GM12878 (cell line): ENCODE measurements at regions not wholly inside any gene's neighbourhood (a gene's known extent, or its start where the extent isn't known, plus 50 kb on each side); places are given as distances from the start of the nearest gene placed in this dataset.

Source experiments
- CBFB ChIP-seq: IDR thresholded peaks from 2 replicates; pipeline ENCODE4 v1.6.1; 2016; ENCODE audit warnings: antibody characterized with exemption, low read depth
- CREM ChIP-seq: IDR thresholded peaks from 2 replicates; pipeline ENCODE4 v1.6.1; 2014; ENCODE audit warnings: antibody characterized with exemption, low read depth
- EGR1 ChIP-seq, 2 experiments: IDR thresholded peaks; 1 replicate in 1 of 2; 2 replicates in 1 of 2; pipeline ENCODE4 v1.6.1; 2011 to 2012; ENCODE audit warnings: low read depth in 2 of 2, low read length in 2 of 2, borderline replicate concordance in 1 of 2, mild to moderate bottlenecking in 1 of 2, moderate library complexity in 1 of 2
- FOXM1 ChIP-seq: IDR thresholded peaks from 2 replicates; pipeline ENCODE4 v1.6.1; 2012; ENCODE audit warnings: low read depth, mild to moderate bottlenecking, inconsistent platforms, low read length, moderate library complexity
- HDGF ChIP-seq: fragments of 450-650 bp; IDR thresholded peaks from 2 replicates; pipeline ENCODE4 v1.6.1; 2016; ENCODE audit warnings: antibody characterized with exemption
- IKZF1 ChIP-seq: fragments of 450-650 bp; conservative IDR thresholded peaks from 2 replicates; pipeline ENCODE4 v1.6.1; 2017; ENCODE audit warnings: antibody characterized with exemption, mild to moderate bottlenecking
- IRF4 ChIP-seq: IDR thresholded peaks from 2 replicates; pipeline ENCODE4 v1.6.1; 2011; ENCODE audit warnings: low read depth, low read length
- JUNB ChIP-seq: IDR thresholded peaks from 2 replicates; pipeline ENCODE4 v1.6.1; 2016; ENCODE audit warnings: antibody characterized with exemption, mild to moderate bottlenecking
- JUND ChIP-seq: IDR thresholded peaks from 2 replicates; pipeline ENCODE4 v1.6.1; 2012; ENCODE audit warnings: low read depth, mild to moderate bottlenecking, low read length, improper control_type of control experiment, moderate library complexity
- MEF2A ChIP-seq: IDR thresholded peaks from 2 replicates; pipeline ENCODE4 v1.6.1; 2011; ENCODE audit warnings: low read depth, mild to moderate bottlenecking, low read length, moderate library complexity; ENCODE audit not compliant: insufficient read depth
- NR2C1 ChIP-seq: fragments of 450-650 bp; IDR thresholded peaks from 2 replicates; pipeline ENCODE4 v1.6.1; 2017; ENCODE audit warnings: antibody characterized with exemption, mild to moderate bottlenecking, moderate library complexity
- NR2F1 ChIP-seq: fragments of 450-650 bp; conservative IDR thresholded peaks from 2 replicates; pipeline ENCODE4 v1.6.1; 2017; ENCODE audit warnings: mild to moderate bottlenecking
- PAX5 ChIP-seq: IDR thresholded peaks from 2 replicates; pipeline ENCODE4 v1.6.1; 2011; ENCODE audit warnings: low read depth, low read length, borderline replicate concordance
- PAX8 ChIP-seq: fragments of 450-650 bp; IDR thresholded peaks from 2 replicates; pipeline ENCODE4 v1.6.1; 2017; ENCODE audit warnings: mild to moderate bottlenecking, moderate library complexity
- POLR2A ChIP-seq: IDR thresholded peaks from 2 replicates; pipeline ENCODE4 v1.6.1; 2011; ENCODE audit warnings: low read depth, mild to moderate bottlenecking, low read length
- RAD21 ChIP-seq: IDR thresholded peaks from 2 replicates; pipeline ENCODE4 v1.6.1; 2011; ENCODE audit warnings: mild to moderate bottlenecking, low read depth, low read length, moderate library complexity; ENCODE audit not compliant: insufficient read depth
- RAD51 ChIP-seq: fragments of 450-650 bp; IDR thresholded peaks from 2 replicates; pipeline ENCODE4 v1.6.1; 2016; ENCODE audit warnings: moderate library complexity, mild to moderate bottlenecking, inconsistent platforms
- RCOR1 ChIP-seq: conservative IDR thresholded peaks from 2 replicates; pipeline ENCODE4 v1.6.1; 2012; ENCODE audit warnings: low read depth, low read length, improper control_type of control experiment
- SMAD5 ChIP-seq: IDR thresholded peaks from 2 replicates; pipeline ENCODE4 v1.6.1; 2016; ENCODE audit warnings: antibody characterized with exemption, low read depth
- STAT3 ChIP-seq: IDR thresholded peaks from 2 replicates; pipeline ENCODE4 v1.6.1; 2011; ENCODE audit warnings: low read depth, low read length, improper control_type of control experiment
- TCF12 ChIP-seq: IDR thresholded peaks from 2 replicates; pipeline ENCODE4 v1.6.1; 2011; ENCODE audit warnings: low read depth, mild to moderate bottlenecking, low read length
- TCF7 ChIP-seq: IDR thresholded peaks from 2 replicates; pipeline ENCODE4 v1.6.1; 2014; ENCODE audit warnings: antibody characterized with exemption, borderline replicate concordance
- WRNIP1 ChIP-seq: IDR thresholded peaks from 2 replicates; pipeline ENCODE4 v1.6.1; 2011; ENCODE audit warnings: low read depth, low read length, improper control_type of control experiment, borderline replicate concordance
- ZBED1 ChIP-seq: IDR thresholded peaks from 2 replicates; pipeline ENCODE4 v1.6.1; 2016; ENCODE audit warnings: borderline replicate concordance
- ZNF384 ChIP-seq: IDR thresholded peaks from 2 replicates; pipeline ENCODE4 v1.6.1; 2012; ENCODE audit warnings: low read depth, mild to moderate bottlenecking, low read length, improper control_type of control experiment, borderline replicate concordance
- ZSCAN29 ChIP-seq: fragments of 450-650 bp; IDR thresholded peaks from 2 replicates; pipeline ENCODE4 v1.6.1; 2017; ENCODE audit warnings: mild to moderate bottlenecking, moderate library complexity
- TF ChIP-seq, protein P1 (sequence below): fragments of 450-650 bp; conservative IDR thresholded peaks from 2 replicates; pipeline ENCODE4 v1.6.1; 2017; ENCODE audit warnings: mild to moderate bottlenecking, moderate library complexity
- TF ChIP-seq, protein P2 (sequence below): fragments of 150-350 bp; IDR thresholded peaks from 2 replicates; pipeline ENCODE4 v1.6.1; 2016; ENCODE audit warnings: low read depth, low read length

DNA sequence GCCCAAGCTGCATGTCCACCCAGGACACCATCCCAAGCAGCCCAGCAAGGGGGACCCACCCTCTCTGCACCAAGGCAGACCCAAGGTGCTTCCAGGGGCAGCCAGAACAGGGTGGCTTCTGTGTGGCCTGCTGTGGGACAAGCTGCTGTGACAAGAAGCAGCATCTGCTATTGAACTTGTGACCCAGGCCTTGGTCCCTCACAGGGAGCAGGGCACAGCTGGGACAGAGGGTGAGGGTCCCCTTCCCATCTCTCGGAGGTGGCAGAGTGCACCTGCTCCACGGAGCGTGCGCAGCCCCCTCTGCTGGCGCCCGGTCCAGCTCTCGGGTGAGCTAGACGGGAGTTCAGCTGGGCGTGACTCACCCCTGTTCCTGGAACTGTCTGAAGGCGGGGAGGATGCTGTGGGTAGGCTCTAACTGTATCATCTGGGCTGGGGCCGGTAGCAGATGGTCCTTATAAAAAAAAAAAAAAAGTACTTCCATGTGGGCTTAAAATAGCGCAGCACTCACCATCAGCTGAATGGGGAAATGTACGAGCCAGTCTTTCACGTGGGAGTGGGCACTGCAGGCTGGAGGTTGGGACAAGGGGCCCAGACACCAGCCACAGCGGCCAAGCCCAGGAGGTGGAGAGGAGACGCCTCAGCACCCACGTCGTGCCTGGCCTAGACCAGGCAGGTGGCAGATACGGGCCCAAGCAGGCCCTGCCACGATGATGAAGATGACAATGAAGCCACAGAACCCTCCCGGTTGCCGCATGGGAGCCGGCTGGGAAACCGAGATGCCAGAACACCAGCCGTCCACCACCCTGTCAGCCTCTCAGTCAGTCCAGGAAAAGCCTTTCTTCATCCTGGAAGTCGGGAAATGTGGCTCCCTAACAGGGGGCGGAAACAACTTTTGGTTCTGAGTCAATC, 136.8 kb upstream of the ID2 start (continued):
- TF ChIP-seq, protein P1, sequence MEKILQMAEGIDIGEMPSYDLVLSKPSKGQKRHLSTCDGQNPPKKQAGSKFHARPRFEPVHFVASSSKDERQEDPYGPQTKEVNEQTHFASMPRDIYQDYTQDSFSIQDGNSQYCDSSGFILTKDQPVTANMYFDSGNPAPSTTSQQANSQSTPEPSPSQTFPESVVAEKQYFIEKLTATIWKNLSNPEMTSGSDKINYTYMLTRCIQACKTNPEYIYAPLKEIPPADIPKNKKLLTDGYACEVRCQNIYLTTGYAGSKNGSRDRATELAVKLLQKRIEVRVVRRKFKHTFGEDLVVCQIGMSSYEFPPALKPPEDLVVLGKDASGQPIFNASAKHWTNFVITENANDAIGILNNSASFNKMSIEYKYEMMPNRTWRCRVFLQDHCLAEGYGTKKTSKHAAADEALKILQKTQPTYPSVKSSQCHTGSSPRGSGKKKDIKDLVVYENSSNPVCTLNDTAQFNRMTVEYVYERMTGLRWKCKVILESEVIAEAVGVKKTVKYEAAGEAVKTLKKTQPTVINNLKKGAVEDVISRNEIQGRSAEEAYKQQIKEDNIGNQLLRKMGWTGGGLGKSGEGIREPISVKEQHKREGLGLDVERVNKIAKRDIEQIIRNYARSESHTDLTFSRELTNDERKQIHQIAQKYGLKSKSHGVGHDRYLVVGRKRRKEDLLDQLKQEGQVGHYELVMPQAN = no peak
- no peak; the same call in 1 of the 2 replicates for TF ChIP-seq ZBED1
- peak; percentile 71 for TF ChIP-seq ZNF384
- no peak for TF ChIP-seq RAD51
- TF ChIP-seq SMAD5 = no peak
- peak; percentile 64 for TF ChIP-seq CREM
- TF ChIP-seq NR2F1 = peak; percentile 41; the same call in 1 of the 2 replicates
- TF ChIP-seq CBFB = peak; percentile 30; the same call in 1 of the 2 replicates
- TF ChIP-seq, protein P2, sequence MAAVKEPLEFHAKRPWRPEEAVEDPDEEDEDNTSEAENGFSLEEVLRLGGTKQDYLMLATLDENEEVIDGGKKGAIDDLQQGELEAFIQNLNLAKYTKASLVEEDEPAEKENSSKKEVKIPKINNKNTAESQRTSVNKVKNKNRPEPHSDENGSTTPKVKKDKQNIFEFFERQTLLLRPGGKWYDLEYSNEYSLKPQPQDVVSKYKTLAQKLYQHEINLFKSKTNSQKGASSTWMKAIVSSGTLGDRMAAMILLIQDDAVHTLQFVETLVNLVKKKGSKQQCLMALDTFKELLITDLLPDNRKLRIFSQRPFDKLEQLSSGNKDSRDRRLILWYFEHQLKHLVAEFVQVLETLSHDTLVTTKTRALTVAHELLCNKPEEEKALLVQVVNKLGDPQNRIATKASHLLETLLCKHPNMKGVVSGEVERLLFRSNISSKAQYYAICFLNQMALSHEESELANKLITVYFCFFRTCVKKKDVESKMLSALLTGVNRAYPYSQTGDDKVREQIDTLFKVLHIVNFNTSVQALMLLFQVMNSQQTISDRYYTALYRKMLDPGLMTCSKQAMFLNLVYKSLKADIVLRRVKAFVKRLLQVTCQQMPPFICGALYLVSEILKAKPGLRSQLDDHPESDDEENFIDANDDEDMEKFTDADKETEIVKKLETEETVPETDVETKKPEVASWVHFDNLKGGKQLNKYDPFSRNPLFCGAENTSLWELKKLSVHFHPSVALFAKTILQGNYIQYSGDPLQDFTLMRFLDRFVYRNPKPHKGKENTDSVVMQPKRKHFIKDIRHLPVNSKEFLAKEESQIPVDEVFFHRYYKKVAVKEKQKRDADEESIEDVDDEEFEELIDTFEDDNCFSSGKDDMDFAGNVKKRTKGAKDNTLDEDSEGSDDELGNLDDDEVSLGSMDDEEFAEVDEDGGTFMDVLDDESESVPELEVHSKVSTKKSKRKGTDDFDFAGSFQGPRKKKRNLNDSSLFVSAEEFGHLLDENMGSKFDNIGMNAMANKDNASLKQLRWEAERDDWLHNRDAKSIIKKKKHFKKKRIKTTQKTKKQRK = no peak
- TF ChIP-seq HDGF = peak; percentile 71
- no peak for TF ChIP-seq TCF7
- TF ChIP-seq TCF12 = peak; percentile 87
- no peak; the same call in 1 of the 2 replicates for TF ChIP-seq RCOR1
- peak; percentile 43; the same call in 1 of the 2 replicates for TF ChIP-seq FOXM1
- no peak for TF ChIP-seq PAX8
- TF ChIP-seq PAX5 = peak; percentile 97
- TF ChIP-seq STAT3 = no peak; the same call in 1 of the 2 replicates
- TF ChIP-seq IRF4 = no peak
- TF ChIP-seq MEF2A = peak; percentile 71
- peak; percentile 83 for TF ChIP-seq IKZF1
- TF ChIP-seq RAD21 = peak; percentile 60
- TF ChIP-seq JUNB = peak; percentile 35; the same call in 1 of the 2 replicates
- no peak for TF ChIP-seq WRNIP1
- TF ChIP-seq POLR2A = peak; percentile 29
- TF ChIP-seq EGR1 (IDR thresholded peaks at IDR 0.05; ENCODE audit: borderline replicate concordance in 1 of 2, low read depth in 2 of 2, low read length in 2 of 2) = peak in 1 of 2 experiments; percentile 18; a peak in 1 of 3 replicates
- no peak for TF ChIP-seq ZSCAN29
- TF ChIP-seq NR2C1 = no peak
- peak; percentile 66; the same call in 1 of the 2 replicates for TF ChIP-seq JUND
